ENCODE measurements at regions not wholly inside any gene's neighbourhood (a gene's known extent, or its start where the extent isn't known, plus 50 kb on each side); places are given as distances from the start of the nearest gene placed in this dataset.

DNA sequence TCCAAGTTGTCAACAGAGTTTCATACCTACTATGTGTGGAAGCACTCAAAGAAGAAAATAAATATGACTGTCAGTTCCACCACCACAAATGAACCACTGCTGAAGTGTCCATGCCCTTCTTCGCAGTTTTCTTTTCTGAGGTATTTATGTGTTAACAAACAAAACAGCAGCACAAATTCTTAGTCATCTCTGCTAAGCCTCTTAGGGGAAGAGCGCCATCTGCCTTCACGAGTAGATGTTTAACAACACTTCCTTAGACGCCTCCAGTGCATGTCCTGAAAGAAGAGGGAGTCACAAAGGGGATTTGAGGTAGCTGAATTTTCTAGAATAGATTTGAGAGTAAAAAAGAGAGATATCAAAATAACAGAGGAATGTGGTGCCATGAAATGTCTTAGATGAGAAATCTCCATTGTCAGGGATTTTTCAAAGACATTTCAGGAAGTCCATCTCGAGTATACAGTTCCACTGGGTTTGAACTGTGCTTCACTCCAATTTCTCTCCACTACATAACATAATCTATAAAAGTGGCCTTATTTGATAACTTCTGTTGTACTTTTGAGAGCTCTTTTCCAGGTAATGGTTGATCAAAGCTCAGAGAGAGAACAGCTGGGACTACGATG is 775.3 kb upstream of the POM121L12 start:
- Histone ChIP-seq H3K27me3 (no peaks in the 10 kb centered on the region), H3K27ac (no peak overlapping the region), H3K36me3 (no peaks in the 10 kb centered on the region), H3K4me3 (no peak overlapping the region), H3K4me1 (no peaks in the 10 kb centered on the region), H3K9me3 (no peaks in the 10 kb centered on the region)
- no peak for DNase-seq
- TF ChIP-seq CTCF (IDR thresholded peaks at IDR 0.05) = no peak
- intact Hi-C loops (cut with DNase I; ENCODE audit: low total_unique reads) = no loop called here

DNA sequence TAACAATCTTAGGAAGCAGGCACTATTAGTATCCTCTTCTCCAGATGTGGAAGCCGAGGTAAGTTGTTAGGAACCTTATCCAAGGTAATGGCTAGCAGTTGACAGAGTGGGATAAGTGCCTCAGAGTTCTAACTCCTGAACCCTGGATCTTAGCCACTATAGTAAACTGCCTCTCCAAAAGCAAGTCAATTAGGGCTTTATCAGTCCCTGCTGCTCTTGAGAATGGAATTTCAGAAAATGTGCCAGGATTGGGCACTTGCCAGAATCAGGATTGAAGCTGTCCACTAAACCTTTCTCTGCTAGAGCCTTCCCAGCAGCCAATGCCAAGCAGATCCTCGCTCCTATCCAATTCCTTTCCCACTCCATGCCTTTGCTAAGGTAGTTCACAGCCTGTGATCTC is 777.5 kb upstream of the POM121L12 start:
- Histone ChIP-seq H3K36me3 (no peaks in the 10 kb centered on the region), H3K9me3 (no peaks in the 10 kb centered on the region), H3K4me1 (no peaks in the 10 kb centered on the region), H3K27me3 (no peaks in the 10 kb centered on the region), H3K4me3 (no peak overlapping the region), H3K27ac (no peak overlapping the region)
- intact Hi-C loops (cut with DNase I; ENCODE audit: low total_unique reads) = no loop called here
- no peak for TF ChIP-seq CTCF (IDR thresholded peaks at IDR 0.05)
- no peak for DNase-seq

GRCh38 chr7:52254396-52255010 is 780.9 kb upstream of the POM121L12 start:
- H3K27ac ChIP-seq = no peak overlapping the region
- H3K4me3 ChIP-seq = no peak overlapping the region
- no peaks in the 10 kb centered on the region for H3K9me3 ChIP-seq
- TF ChIP-seq CTCF (IDR thresholded peaks at IDR 0.05) = no peak
- intact Hi-C loops (cut with DNase I; ENCODE audit: low total_unique reads) = no loop called here
- no peaks in the 10 kb centered on the region for H3K4me1 ChIP-seq
- no peaks in the 10 kb centered on the region for H3K36me3 ChIP-seq
- no peaks in the 10 kb centered on the region for H3K27me3 ChIP-seq
- DNase-seq = no peak

DNA sequence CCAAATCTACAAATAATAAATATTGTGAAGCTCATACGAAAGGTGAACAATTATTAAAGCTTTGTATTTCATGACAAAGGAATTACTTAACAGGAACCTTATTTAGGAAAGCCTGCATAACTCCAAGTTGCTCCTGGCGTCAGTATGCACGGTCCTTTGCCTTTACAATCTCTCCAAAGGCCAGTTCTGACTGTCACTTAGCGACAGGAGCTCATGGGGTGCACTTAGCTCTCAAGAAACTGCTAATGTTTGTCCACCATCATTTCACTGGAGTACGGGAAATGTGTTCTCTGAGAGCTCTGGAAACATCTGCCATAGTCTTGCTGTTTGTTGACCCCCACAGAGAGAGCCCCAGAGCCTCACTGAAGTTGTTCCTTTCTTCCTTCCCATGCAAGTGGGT is 781.5 kb upstream of the POM121L12 start:
- H3K27me3 ChIP-seq = no peaks in the 10 kb centered on the region
- H3K36me3 ChIP-seq = no peaks in the 10 kb centered on the region
- H3K9me3 ChIP-seq = no peaks in the 10 kb centered on the region
- DNase-seq = no peak
- intact Hi-C loops (cut with DNase I; ENCODE audit: low total_unique reads) = no loop called here
- no peak overlapping the region for H3K4me3 ChIP-seq
- no peak overlapping the region for H3K27ac ChIP-seq
- TF ChIP-seq CTCF (IDR thresholded peaks at IDR 0.05) = no peak
- no peaks in the 10 kb centered on the region for H3K4me1 ChIP-seq

GRCh38 chr7:52249741-52250140 is 785.7 kb upstream of the POM121L12 start:
- H3K9me3 ChIP-seq = no peaks in the 10 kb centered on the region
- no peak for TF ChIP-seq CTCF (IDR thresholded peaks at IDR 0.05)
- H3K36me3 ChIP-seq = no peaks in the 10 kb centered on the region
- H3K4me3 ChIP-seq = no peak overlapping the region
- intact Hi-C loops (cut with DNase I; ENCODE audit: low total_unique reads) = no loop called here
- DNase-seq = no peak
- H3K4me1 ChIP-seq = no peaks in the 10 kb centered on the region
- no peaks in the 10 kb centered on the region for H3K27me3 ChIP-seq
- H3K27ac ChIP-seq = no peak overlapping the region

Measured in tibial artery (tissue), 4 donors.